SK-N-MC (cell line): ENCODE measurements at regions not wholly inside any gene's neighbourhood (a gene's known extent, or its start where the extent isn't known, plus 50 kb on each side); places are given as distances from the start of the nearest gene placed in this dataset.

Source experiments
- EZH2 ChIP-seq: fragments of 200-600 bp; sonication (generic); IDR thresholded peaks from one replicate; pipeline ENCODE4 v1.6.1; 2017; ENCODE audit warnings: antibody characterized with exemption
- POLR2AphosphoS5 ChIP-seq: IDR thresholded peaks from 2 replicates; pipeline ENCODE4 v1.6.1; 2012; ENCODE audit warnings: mild to moderate bottlenecking, low read depth, low read length, borderline replicate concordance

- TF ChIP-seq EZH2, result no peak
- TF ChIP-seq POLR2AphosphoS5, result no peak
Observed at GRCh38 chr2:239856620-239857285, 168.4 kb downstream of the NDUFA10 start.
